ENCODE measurements at regions not wholly inside any gene's neighbourhood (a gene's known extent, or its start where the extent isn't known, plus 50 kb on each side); places are given as distances from the start of the nearest gene placed in this dataset.

GRCh38 chr2:133871545-133872209 lies 303.4 kb upstream of the NCKAP5 start:
- TF ChIP-seq ARNTL (CRISPR knock-in tag; IDR thresholded peaks at IDR 0.05; ENCODE audit: borderline replicate concordance, low read depth) (no peak), OSR1 (CRISPR knock-in tag; IDR thresholded peaks at IDR 0.05) (no peak), TCF4 (CRISPR knock-in tag; IDR thresholded peaks at IDR 0.05; ENCODE audit: borderline replicate concordance) (no peak), TOX (CRISPR knock-in tag; IDR thresholded peaks at IDR 0.05; ENCODE audit: borderline replicate concordance) (no peak), SNAI2 (CRISPR knock-in tag; IDR thresholded peaks at IDR 0.05) (no peak), POU6F1 (CRISPR knock-in tag; IDR thresholded peaks at IDR 0.05; ENCODE audit: borderline replicate concordance, low read depth) (no peak), PPARA (CRISPR knock-in tag; IDR thresholded peaks at IDR 0.05; ENCODE audit: borderline replicate concordance) (no peak), PATZ1 (CRISPR knock-in tag; IDR thresholded peaks at IDR 0.05; ENCODE audit: borderline replicate concordance) (no peak), ISL1 (CRISPR knock-in tag; IDR thresholded peaks at IDR 0.05) (no peak), BACH2 (CRISPR knock-in tag; IDR thresholded peaks at IDR 0.05; ENCODE audit: borderline replicate concordance) (no peak), GLIS3 (CRISPR knock-in tag; IDR thresholded peaks at IDR 0.05) (no peak), ZNF565 (CRISPR knock-in tag; conservative IDR thresholded peaks at IDR 0.05; ENCODE audit: low read depth) (no peak), ZFP30 (CRISPR knock-in tag; IDR thresholded peaks at IDR 0.05) (no peak)

Data from SK-N-SH treated with all-trans-retinoic acid at 6 μM for 48 hours (cell line).